Peyer's patch (tissue), 4 donors: ENCODE measurements at regions not wholly inside any gene's neighbourhood (a gene's known extent, or its start where the extent isn't known, plus 50 kb on each side); places are given as distances from the start of the nearest gene placed in this dataset.
"Not testable (repeated sequence)": the region's sequence is repeated elsewhere in the genome, so short reads cannot be mapped to it uniquely, and the experiment has no call there.

Source experiments
- CTCF ChIP-seq, 6 experiments: fragments of 450-650 bp in 4 of 6; fragments of 200-600 bp in 2 of 6; sonication (generic) in 1 of 6; IDR thresholded peaks; one replicate each; pipeline ENCODE4 v1.5.1; 2017 to 2019; ENCODE audit warnings: antibody characterized with exemption in 6 of 6, mild to moderate bottlenecking in 3 of 6, moderate library complexity in 1 of 6
- POLR2A ChIP-seq, 2 donors: fragments of 450-650 bp; IDR thresholded peaks; one replicate each; pipeline ENCODE4 v1.5.1; 2017; ENCODE audit warnings: antibody characterized with exemption in 2 of 2, mild to moderate bottlenecking in 2 of 2, moderate library complexity in 2 of 2

DNA sequence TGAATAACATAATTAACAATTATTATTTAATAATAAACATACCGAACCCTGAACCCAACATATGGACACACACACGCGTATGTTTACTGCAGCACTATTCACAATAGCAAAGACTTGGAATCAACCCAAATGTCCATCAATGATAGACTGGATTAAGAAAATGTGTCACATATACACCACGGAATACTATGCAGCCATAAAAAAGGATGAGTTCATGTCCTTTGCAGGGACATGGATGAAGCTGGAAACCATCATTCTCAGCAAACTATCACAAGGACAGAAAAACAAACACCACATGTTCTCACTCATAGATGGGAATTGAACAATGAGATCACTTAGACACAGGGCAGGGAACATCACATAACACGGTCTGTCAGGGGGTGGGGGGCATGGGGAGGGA, 333.5 kb downstream of the KIF20B start:
- not testable (repeated sequence) for TF ChIP-seq POLR2A, CTCF (IDR thresholded peaks at IDR 0.05)
